Neural cell (in vitro differentiated cells): ENCODE measurements at regions not wholly inside any gene's neighbourhood (a gene's known extent, or its start where the extent isn't known, plus 50 kb on each side); places are given as distances from the start of the nearest gene placed in this dataset.

Source experiments
- EP300 ChIP-seq: fragments of 450-650 bp; conservative IDR thresholded peaks from 2 replicates; pipeline ENCODE4 v1.6.1; 2014; ENCODE audit warnings: antibody characterized with exemption, mild to moderate bottlenecking, moderate library complexity; ENCODE audit not compliant: poor library complexity, severe bottlenecking
- MXI1 ChIP-seq: fragments of 450-650 bp; conservative IDR thresholded peaks from 2 replicates; pipeline ENCODE4 v1.6.1; 2014; ENCODE audit warnings: antibody characterized with exemption, mild to moderate bottlenecking; ENCODE audit not compliant: poor library complexity, severe bottlenecking
- POLR2AphosphoS5 ChIP-seq: IDR thresholded peaks from 2 replicates; pipeline ENCODE4 v1.6.1; 2012
- SMC3 ChIP-seq: fragments of 450-650 bp; conservative IDR thresholded peaks from 2 replicates; pipeline ENCODE4 v1.6.1; 2014; ENCODE audit warnings: antibody characterized with exemption, mild to moderate bottlenecking, moderate library complexity; ENCODE audit not compliant: poor library complexity

DNA sequence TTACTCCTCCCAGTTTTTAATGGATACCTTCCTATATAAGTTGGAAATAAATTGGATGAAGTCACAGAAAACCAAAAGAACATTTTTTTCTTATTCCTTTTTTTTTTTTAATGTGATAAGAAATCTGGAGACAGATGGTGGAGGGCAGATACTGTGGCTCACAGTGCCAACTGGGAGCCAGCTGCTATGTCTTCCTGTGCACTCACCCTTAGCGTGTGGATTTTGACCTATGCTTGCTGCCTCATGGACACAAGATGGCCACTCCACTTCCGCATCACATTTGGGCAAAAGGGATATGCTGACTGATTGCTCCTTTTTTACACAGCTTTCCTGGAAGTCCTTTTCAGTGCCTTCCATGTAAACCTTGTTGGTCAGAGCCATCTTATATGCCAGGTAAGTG is 342.6 kb downstream of the MAN2A1 start:
- TF ChIP-seq EP300, result no peak
- TF ChIP-seq POLR2AphosphoS5, result no peak
- TF ChIP-seq SMC3, result no peak
- no peak for TF ChIP-seq MXI1
